ENCODE measurements at regions not wholly inside any gene's neighbourhood (a gene's known extent, or its start where the extent isn't known, plus 50 kb on each side); places are given as distances from the start of the nearest gene placed in this dataset.

GRCh38 chr7:97409346-97409745 is 291.8 kb downstream of the SDHAF3 start:
- TF ChIP-seq, protein P1, sequence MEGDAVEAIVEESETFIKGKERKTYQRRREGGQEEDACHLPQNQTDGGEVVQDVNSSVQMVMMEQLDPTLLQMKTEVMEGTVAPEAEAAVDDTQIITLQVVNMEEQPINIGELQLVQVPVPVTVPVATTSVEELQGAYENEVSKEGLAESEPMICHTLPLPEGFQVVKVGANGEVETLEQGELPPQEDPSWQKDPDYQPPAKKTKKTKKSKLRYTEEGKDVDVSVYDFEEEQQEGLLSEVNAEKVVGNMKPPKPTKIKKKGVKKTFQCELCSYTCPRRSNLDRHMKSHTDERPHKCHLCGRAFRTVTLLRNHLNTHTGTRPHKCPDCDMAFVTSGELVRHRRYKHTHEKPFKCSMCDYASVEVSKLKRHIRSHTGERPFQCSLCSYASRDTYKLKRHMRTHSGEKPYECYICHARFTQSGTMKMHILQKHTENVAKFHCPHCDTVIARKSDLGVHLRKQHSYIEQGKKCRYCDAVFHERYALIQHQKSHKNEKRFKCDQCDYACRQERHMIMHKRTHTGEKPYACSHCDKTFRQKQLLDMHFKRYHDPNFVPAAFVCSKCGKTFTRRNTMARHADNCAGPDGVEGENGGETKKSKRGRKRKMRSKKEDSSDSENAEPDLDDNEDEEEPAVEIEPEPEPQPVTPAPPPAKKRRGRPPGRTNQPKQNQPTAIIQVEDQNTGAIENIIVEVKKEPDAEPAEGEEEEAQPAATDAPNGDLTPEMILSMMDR (IDR thresholded peaks at IDR 0.05), result no peak
- TF ChIP-seq POLR2A (IDR thresholded peaks at IDR 0.05), result no peak
